ENCODE measurements at regions not wholly inside any gene's neighbourhood (a gene's known extent, or its start where the extent isn't known, plus 50 kb on each side); places are given as distances from the start of the nearest gene placed in this dataset.

DNA sequence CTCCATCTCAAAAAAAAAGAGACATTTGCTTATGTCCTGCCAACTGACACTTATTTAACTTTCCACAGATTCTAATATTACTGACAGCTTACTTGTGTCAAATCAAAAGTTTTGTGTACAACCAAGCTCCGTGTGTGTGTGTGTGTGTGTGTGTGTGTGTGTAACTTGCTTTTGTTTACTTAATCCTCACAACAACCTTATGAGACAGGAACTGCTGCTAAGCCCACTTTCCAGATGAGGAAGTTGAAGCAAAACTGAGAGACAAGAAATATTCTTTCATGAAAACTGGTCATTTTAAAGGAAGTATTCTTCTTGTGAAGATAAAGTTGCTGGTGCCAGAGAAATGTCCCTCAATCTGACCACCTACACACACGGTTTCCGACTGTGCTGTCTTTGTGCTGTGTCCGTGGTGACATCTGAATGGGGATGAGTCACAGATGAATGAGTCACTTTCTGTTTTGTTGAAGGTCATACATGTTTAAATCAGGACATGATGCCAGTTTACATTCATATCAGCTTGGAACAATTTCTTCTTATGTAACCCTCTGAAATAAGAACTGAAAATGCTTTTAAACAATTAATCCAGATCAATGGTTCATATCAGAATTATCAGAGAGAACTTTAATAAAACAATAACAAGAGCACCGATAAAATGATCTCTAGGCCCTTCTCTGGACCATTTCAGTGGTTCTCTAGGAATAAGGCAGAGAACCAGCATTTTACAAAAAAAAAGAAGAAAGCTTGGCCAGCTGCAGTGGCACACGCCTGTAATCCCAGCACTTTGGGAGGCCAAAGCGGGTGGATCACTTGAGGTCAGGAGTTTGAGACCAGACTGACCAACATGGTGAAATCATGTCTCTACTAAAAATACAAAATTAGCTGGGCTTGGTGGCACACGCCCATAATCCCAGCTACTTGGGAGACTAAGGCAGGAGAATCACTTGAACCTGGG lies 95.5 kb downstream of the THNSL2 start (continued):
- no peak for TF ChIP-seq NFE2L2 (IDR thresholded peaks at IDR 0.05; ENCODE audit: low read depth, low read length)

DNA sequence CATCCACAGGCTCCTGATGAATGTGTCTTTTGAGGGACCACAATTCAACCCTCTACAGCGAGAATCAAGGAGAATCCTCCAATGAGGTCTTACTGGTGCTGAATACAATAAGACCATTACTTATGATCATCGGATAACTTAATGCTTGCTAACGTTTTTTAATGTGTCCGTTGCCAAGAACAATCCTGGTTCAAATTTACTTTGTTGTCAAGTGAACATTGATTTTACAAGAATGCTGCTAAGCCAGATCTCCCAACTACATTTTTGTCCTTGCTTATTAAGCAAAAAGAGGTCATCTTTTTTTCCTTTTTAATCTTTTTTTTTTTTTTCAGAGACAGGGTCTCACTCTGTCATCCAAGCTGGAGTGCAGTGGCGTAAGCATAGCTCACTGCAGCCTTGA lies 93.7 kb downstream of the THNSL2 start:
- no peaks in the 10 kb centered on the region for H3K27me3 ChIP-seq (ENCODE audit: control insufficient read depth, insufficient read depth, low read length)
- in situ Hi-C loops (cut with MboI; ENCODE audit: low sequenced_read_pairs) (no loop called here), intact Hi-C loops (cut with micrococcal nuclease) (no loop called here), dilution Hi-C loops (cut with HindIII; ENCODE audit: low sequenced_read_pairs, unreplicated experiment) (no loop called here)
- no peaks in the 10 kb centered on the region; the same call in 1 of the 2 replicates for H3K9me3 ChIP-seq (ENCODE audit: control insufficient read depth, insufficient read depth, low read length)
- no peak overlapping the region for H2BK5ac ChIP-seq (ENCODE audit: low read depth, low read length, poor library complexity, severe bottlenecking)
- no peak overlapping the region for H3K18ac ChIP-seq (ENCODE audit: low read depth, low read length)
- no peak overlapping the region for H3K23ac ChIP-seq (ENCODE audit: low read depth, low read length)
- no peak overlapping the region for H2BK120ac ChIP-seq (ENCODE audit: low read depth, low read length)
- no peak overlapping the region for H3K4me2 ChIP-seq (ENCODE audit: low read depth, low read length)
- no peak overlapping the region for H4K91ac ChIP-seq (ENCODE audit: insufficient read depth, low read depth, low read length)
- ChIA-PET CTCF (no interaction called here), POLR2A (ENCODE audit: unreplicated experiment) (interaction anchor here (0.6 kb wide), 1 partner anchor 9 kb away, joined by 4 read pairs; no protein-coding TSS in a partner anchor)
- no peaks in the 10 kb centered on the region for H3K4me1 ChIP-seq (ENCODE audit: control insufficient read depth, insufficient read depth, low read length)
- H2BK15ac ChIP-seq (ENCODE audit: low read depth, low read length): no peak overlapping the region
- ATAC-seq (ENCODE audit: low read depth) (no peak), DNase-seq (no peak)
- H3K4me3 ChIP-seq (ENCODE audit: insufficient read depth, low read depth, low read length): no peak overlapping the region
- no peak overlapping the region for H2BK20ac ChIP-seq (ENCODE audit: low read depth, low read length)
- no peaks in the 10 kb centered on the region for H4K20me1 ChIP-seq (ENCODE audit: insufficient read depth, low read length)
- no peak overlapping the region for H3K27ac ChIP-seq (ENCODE audit: insufficient read depth, low read length)
- no peak overlapping the region for H4K5ac ChIP-seq (ENCODE audit: low read depth, low read length)
- no peak overlapping the region for H2AFZ ChIP-seq (replicated peaks; ENCODE audit: low read length, poor library complexity)
- H3K4ac ChIP-seq (ENCODE audit: low read depth, low read length): no peak overlapping the region
- H4K8ac ChIP-seq (ENCODE audit: low read depth in 2 of 2, low read length in 2 of 2): no peak overlapping the region
- no peak overlapping the region for H3K14ac ChIP-seq (replicated peaks; ENCODE audit: low read depth, low read length)
- no peak overlapping the region for H3K56ac ChIP-seq (ENCODE audit: extremely low read depth, insufficient read depth, low read length)
- no CpG with 5 or more reads among the region's 5 CpGs for WGBS, 2 experiments (ENCODE audit: extremely low coverage in 2 of 2, insufficient read length in 1 of 2)
- H3K79me1 ChIP-seq (ENCODE audit: low read depth in 1 of 2, low read length in 2 of 2): no peaks in the 10 kb centered on the region
- H2AK5ac ChIP-seq (ENCODE audit: low read depth, low read length): no peak overlapping the region
- no TSS peak for BruUV-seq (replicated peaks)
- no peaks in the 10 kb centered on the region for H3K36me3 ChIP-seq (ENCODE audit: control insufficient read depth, insufficient read depth, low read length)
- no peak overlapping the region for H3K9ac ChIP-seq (ENCODE audit: low read depth, low read length)
- H3K9me1 ChIP-seq (ENCODE audit: insufficient read depth, low read length): no peaks in the 10 kb centered on the region
- no peak overlapping the region for H2AK9ac ChIP-seq (replicated peaks; ENCODE audit: low read depth, low read length, poor library complexity)
- TF ChIP-seq, protein P1, sequence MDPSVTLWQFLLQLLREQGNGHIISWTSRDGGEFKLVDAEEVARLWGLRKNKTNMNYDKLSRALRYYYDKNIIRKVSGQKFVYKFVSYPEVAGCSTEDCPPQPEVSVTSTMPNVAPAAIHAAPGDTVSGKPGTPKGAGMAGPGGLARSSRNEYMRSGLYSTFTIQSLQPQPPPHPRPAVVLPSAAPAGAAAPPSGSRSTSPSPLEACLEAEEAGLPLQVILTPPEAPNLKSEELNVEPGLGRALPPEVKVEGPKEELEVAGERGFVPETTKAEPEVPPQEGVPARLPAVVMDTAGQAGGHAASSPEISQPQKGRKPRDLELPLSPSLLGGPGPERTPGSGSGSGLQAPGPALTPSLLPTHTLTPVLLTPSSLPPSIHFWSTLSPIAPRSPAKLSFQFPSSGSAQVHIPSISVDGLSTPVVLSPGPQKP (IDR thresholded peaks at IDR 0.05; ENCODE audit: borderline replicate concordance, low read depth, low read length): no peak
- TF ChIP-seq RFX5 (IDR thresholded peaks at IDR 0.05; ENCODE audit: low read depth, low read length) (no peak), RAD21 (IDR thresholded peaks at IDR 0.05; ENCODE audit: low read length) (no peak), CHD1 (IDR thresholded peaks at IDR 0.05; ENCODE audit: low read depth, low read length) (no peak), MAFK (IDR thresholded peaks at IDR 0.05; ENCODE audit: low read depth, low read length) (no peak), NFE2L2 (IDR thresholded peaks at IDR 0.05; ENCODE audit: low read depth, low read length) (no peak), CEBPB (IDR thresholded peaks at IDR 0.05; ENCODE audit: low read depth, low read length) (no peak), SMC3 (IDR thresholded peaks at IDR 0.05; ENCODE audit: low read depth, low read length) (no peak), RCOR1 (IDR thresholded peaks at IDR 0.05; ENCODE audit: insufficient replicate concordance, low read length) (no peak), BHLHE40 (IDR thresholded peaks at IDR 0.05; ENCODE audit: low read depth, low read length) (no peak)
- TF ChIP-seq, protein P2, sequence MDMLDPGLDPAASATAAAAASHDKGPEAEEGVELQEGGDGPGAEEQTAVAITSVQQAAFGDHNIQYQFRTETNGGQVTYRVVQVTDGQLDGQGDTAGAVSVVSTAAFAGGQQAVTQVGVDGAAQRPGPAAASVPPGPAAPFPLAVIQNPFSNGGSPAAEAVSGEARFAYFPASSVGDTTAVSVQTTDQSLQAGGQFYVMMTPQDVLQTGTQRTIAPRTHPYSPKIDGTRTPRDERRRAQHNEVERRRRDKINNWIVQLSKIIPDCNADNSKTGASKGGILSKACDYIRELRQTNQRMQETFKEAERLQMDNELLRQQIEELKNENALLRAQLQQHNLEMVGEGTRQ (IDR thresholded peaks at IDR 0.05; ENCODE audit: low read depth, low read length): no peak
- TF ChIP-seq, protein P3, sequence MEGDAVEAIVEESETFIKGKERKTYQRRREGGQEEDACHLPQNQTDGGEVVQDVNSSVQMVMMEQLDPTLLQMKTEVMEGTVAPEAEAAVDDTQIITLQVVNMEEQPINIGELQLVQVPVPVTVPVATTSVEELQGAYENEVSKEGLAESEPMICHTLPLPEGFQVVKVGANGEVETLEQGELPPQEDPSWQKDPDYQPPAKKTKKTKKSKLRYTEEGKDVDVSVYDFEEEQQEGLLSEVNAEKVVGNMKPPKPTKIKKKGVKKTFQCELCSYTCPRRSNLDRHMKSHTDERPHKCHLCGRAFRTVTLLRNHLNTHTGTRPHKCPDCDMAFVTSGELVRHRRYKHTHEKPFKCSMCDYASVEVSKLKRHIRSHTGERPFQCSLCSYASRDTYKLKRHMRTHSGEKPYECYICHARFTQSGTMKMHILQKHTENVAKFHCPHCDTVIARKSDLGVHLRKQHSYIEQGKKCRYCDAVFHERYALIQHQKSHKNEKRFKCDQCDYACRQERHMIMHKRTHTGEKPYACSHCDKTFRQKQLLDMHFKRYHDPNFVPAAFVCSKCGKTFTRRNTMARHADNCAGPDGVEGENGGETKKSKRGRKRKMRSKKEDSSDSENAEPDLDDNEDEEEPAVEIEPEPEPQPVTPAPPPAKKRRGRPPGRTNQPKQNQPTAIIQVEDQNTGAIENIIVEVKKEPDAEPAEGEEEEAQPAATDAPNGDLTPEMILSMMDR (conservative IDR thresholded peaks at IDR 0.05; ENCODE audit: low read depth, low read length): no peak
